Upper lobe of left lung (tissue), 4 donors: ENCODE measurements at regions not wholly inside any gene's neighbourhood (a gene's known extent, or its start where the extent isn't known, plus 50 kb on each side); places are given as distances from the start of the nearest gene placed in this dataset.

Experiments used
- EP300 ChIP-seq, 4 donors: sonication (generic); formaldehyde crosslinking; IDR thresholded peaks; one replicate each; pipeline ENCODE4 v1.5.1; 2017; ENCODE audit warnings: antibody characterized with exemption in 4 of 4, control low read depth in 2 of 4
- POLR2A ChIP-seq, 4 donors: fragments of 450-650 bp; IDR thresholded peaks; one replicate each; pipeline ENCODE4 v1.5.1; 2016 to 2017; ENCODE audit warnings: antibody characterized with exemption in 4 of 4, mild to moderate bottlenecking in 2 of 4
- POLR2AphosphoS5 ChIP-seq, 2 donors: sonication (generic); formaldehyde crosslinking; IDR thresholded peaks; one replicate each; pipeline ENCODE4 v1.5.1; 2017; ENCODE audit warnings: antibody characterized with exemption in 2 of 2
- TF ChIP-seq, protein P1 (sequence below), 6 experiments: fragments of 450-650 bp in 4 of 6; fragments of 200-600 bp in 2 of 6; sonication (generic) in 2 of 6; IDR thresholded peaks; one replicate each; pipeline ENCODE4 v1.5.1; 2016 to 2019; ENCODE audit warnings: antibody characterized with exemption in 6 of 6

DNA sequence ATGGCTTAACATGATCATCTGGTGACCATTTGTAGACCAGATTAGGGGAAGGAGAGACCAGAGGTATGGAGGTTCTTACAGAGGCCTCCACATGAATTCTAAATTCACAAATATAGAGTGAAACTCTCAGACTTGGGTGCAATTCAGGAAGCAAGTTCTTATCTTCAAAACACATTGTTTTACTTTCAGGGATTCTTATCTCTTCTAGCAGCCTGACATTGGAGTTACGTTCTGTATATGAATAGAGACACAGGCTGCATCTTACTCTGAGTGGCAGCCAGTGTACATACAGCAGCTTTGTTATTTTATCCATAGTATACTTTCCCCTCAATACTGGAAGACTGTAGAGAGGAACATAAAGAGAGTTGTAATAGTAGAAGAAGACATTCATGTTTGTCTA lies 1331.7 kb upstream of the WWC1 start:
- TF ChIP-seq, protein P1, sequence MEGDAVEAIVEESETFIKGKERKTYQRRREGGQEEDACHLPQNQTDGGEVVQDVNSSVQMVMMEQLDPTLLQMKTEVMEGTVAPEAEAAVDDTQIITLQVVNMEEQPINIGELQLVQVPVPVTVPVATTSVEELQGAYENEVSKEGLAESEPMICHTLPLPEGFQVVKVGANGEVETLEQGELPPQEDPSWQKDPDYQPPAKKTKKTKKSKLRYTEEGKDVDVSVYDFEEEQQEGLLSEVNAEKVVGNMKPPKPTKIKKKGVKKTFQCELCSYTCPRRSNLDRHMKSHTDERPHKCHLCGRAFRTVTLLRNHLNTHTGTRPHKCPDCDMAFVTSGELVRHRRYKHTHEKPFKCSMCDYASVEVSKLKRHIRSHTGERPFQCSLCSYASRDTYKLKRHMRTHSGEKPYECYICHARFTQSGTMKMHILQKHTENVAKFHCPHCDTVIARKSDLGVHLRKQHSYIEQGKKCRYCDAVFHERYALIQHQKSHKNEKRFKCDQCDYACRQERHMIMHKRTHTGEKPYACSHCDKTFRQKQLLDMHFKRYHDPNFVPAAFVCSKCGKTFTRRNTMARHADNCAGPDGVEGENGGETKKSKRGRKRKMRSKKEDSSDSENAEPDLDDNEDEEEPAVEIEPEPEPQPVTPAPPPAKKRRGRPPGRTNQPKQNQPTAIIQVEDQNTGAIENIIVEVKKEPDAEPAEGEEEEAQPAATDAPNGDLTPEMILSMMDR (IDR thresholded peaks at IDR 0.05): no peak
- TF ChIP-seq POLR2AphosphoS5 (IDR thresholded peaks at IDR 0.05) (no peak), EP300 (IDR thresholded peaks at IDR 0.05) (no peak), POLR2A (IDR thresholded peaks at IDR 0.05) (no peak)
